IMR-90 (cell line): ENCODE measurements at regions not wholly inside any gene's neighbourhood (a gene's known extent, or its start where the extent isn't known, plus 50 kb on each side); places are given as distances from the start of the nearest gene placed in this dataset.

ENCODE experiments used
- ATAC-seq: fragments of 200-7000 bp; cut with Tn5 transposase; 2 replicates; pipeline ENCODE4 v1.9.1; 2020; ENCODE audit warnings: low read depth, mild to moderate bottlenecking, moderate library complexity
- BruUV-seq: library from RNA; stranded (reverse); fragments of 400-500 nt; replicated peaks from 2 replicates; lab custom pipeline; 2021; lab: Mats Ljungman, UMichigan
- CTCF ChIA-PET: fragments of 300-600 bp; formaldehyde crosslinking; extraction: SDS; loops from one replicate; lab custom pipeline; 2021; ENCODE audit warnings: antibody characterized with exemption; lab: Yijun Ruan, JAX
- POLR2A ChIA-PET: fragments of 300-600 bp; sonication (Branson Sonifier 250); formaldehyde crosslinking; loops from one replicate; lab custom pipeline; 2022; ENCODE audit warnings: antibody characterized with exemption; ENCODE audit not compliant: unreplicated experiment; lab: Charles Lee
- DNase-seq: peaks from one replicate; pipeline ENCODE4 v3.0.0; 2013
- H2AFZ ChIP-seq: replicated peaks from 2 replicates; pipeline ENCODE3; 2013; ENCODE audit warnings: low read length, mild to moderate bottlenecking; ENCODE audit not compliant: poor library complexity
- H2AK5ac ChIP-seq: 2 replicates; pipeline ENCODE4 v1.6.1; 2013; ENCODE audit warnings: low read depth, low read length, inconsistent platforms
- H2AK9ac ChIP-seq: replicated peaks from 2 replicates; pipeline ENCODE3; 2013; ENCODE audit warnings: mild to moderate bottlenecking, low read depth, low read length, moderate library complexity; ENCODE audit not compliant: poor library complexity
- H2BK120ac ChIP-seq: 2 replicates; pipeline ENCODE4 v1.6.1; 2013; ENCODE audit warnings: low read depth, low read length, inconsistent platforms
- H2BK15ac ChIP-seq: 3 replicates; pipeline ENCODE4 v1.6.1; 2013; ENCODE audit warnings: low read depth, low read length, inconsistent platforms
- H2BK20ac ChIP-seq: 2 replicates; pipeline ENCODE4 v1.6.1; 2013; ENCODE audit warnings: low read depth, mild to moderate bottlenecking, inconsistent platforms, low read length, moderate library complexity
- H2BK5ac ChIP-seq: 2 replicates; pipeline ENCODE4 v1.6.1; 2013; ENCODE audit warnings: mild to moderate bottlenecking, low read depth, low read length, inconsistent platforms; ENCODE audit not compliant: poor library complexity, severe bottlenecking
- H3K14ac ChIP-seq: replicated peaks from 2 replicates; pipeline ENCODE4 v1.6.1; 2013; ENCODE audit warnings: low read depth, low read length, inconsistent platforms
- H3K18ac ChIP-seq: 2 replicates; pipeline ENCODE4 v1.6.1; 2013; ENCODE audit warnings: low read depth, low read length, control low read depth
- H3K23ac ChIP-seq: 2 replicates; pipeline ENCODE4 v1.6.1; 2013; ENCODE audit warnings: low read depth, low read length, inconsistent platforms
- H3K27ac ChIP-seq: 2 replicates; pipeline ENCODE4 v1.5.1; 2013; ENCODE audit warnings: mild to moderate bottlenecking, control low read depth, low read length; ENCODE audit not compliant: insufficient read depth
- H3K27me3 ChIP-seq: 2 replicates; pipeline ENCODE4 v1.6.1; 2013; ENCODE audit warnings: low read length; ENCODE audit not compliant: control insufficient read depth, insufficient read depth
- H3K36me3 ChIP-seq: 2 replicates; pipeline ENCODE4 v1.6.1; 2013; ENCODE audit warnings: low read length, mixed read lengths; ENCODE audit not compliant: control insufficient read depth, insufficient read depth
- H3K4ac ChIP-seq: 2 replicates; pipeline ENCODE4 v1.6.1; 2013; ENCODE audit warnings: low read depth, low read length, inconsistent platforms
- H3K4me1 ChIP-seq: 2 replicates; pipeline ENCODE4 v1.6.1; 2013; ENCODE audit warnings: low read length, mixed read lengths; ENCODE audit not compliant: control insufficient read depth, insufficient read depth
- H3K4me2 ChIP-seq: 2 replicates; pipeline ENCODE4 v1.6.1; 2013; ENCODE audit warnings: low read depth, mild to moderate bottlenecking, control low read depth, low read length, moderate library complexity
- H3K4me3 ChIP-seq: 2 replicates; pipeline ENCODE4 v1.5.1; 2013; ENCODE audit warnings: low read depth, mild to moderate bottlenecking, control low read depth, low read length, moderate library complexity; ENCODE audit not compliant: insufficient read depth
- H3K56ac ChIP-seq: 2 replicates; pipeline ENCODE4 v1.6.1; 2013; ENCODE audit warnings: low read length, inconsistent platforms; ENCODE audit not compliant: insufficient read depth; ENCODE audit errors: extremely low read depth
- H3K79me1 ChIP-seq, 2 experiments: 2 replicates each; pipeline ENCODE4 v1.6.1; 2013; ENCODE audit warnings: low read length in 2 of 2, inconsistent platforms in 1 of 2, low read depth in 1 of 2
- H3K9ac ChIP-seq: 2 replicates; pipeline ENCODE4 v1.6.1; 2013; ENCODE audit warnings: low read depth, low read length, control low read depth
- H3K9me1 ChIP-seq: 2 replicates; pipeline ENCODE4 v1.6.1; 2013; ENCODE audit warnings: low read length, inconsistent platforms; ENCODE audit not compliant: insufficient read depth
- H3K9me3 ChIP-seq: 2 replicates; pipeline ENCODE4 v1.6.1; 2013; ENCODE audit warnings: low read length; ENCODE audit not compliant: control insufficient read depth, insufficient read depth
- H4K20me1 ChIP-seq: 2 replicates; pipeline ENCODE4 v1.6.1; 2013; ENCODE audit warnings: low read length, inconsistent platforms; ENCODE audit not compliant: insufficient read depth
- H4K5ac ChIP-seq: 2 replicates; pipeline ENCODE4 v1.6.1; 2013; ENCODE audit warnings: mild to moderate bottlenecking, low read depth, low read length, control low read depth
- H4K8ac ChIP-seq, 2 experiments: 2 replicates each; pipeline ENCODE4 v1.6.1; 2013; ENCODE audit warnings: low read depth in 2 of 2, low read length in 2 of 2, control low read depth in 1 of 2, inconsistent platforms in 1 of 2
- H4K91ac ChIP-seq: 2 replicates; pipeline ENCODE4 v1.6.1; 2013; ENCODE audit warnings: low read depth, low read length, inconsistent platforms; ENCODE audit not compliant: insufficient read depth
- WGBS, 2 experiments: methylation state at CpG; one replicate each; pipeline versions ENCODE4 v1.1.5 to v1.1.7; 2013; ENCODE audit warnings: missing lambda C conversion rate in 2 of 2; ENCODE audit not compliant: insufficient read length in 1 of 2; ENCODE audit errors: extremely low coverage in 2 of 2; 5-methylcytosine and 5-hydroxymethylcytosine counted together
- dilution Hi-C: fragments of 300-500 bp; cut with HindIII; formaldehyde crosslinking; loops from one replicate; pipeline ENCODE4 v1.14.3; 2018; ENCODE audit warnings: low sequenced_read_pairs; ENCODE audit not compliant: unreplicated experiment
- in situ Hi-C: fragments of 300-500 bp; cut with MboI; formaldehyde crosslinking; loops from 3 replicates; pipeline ENCODE4 v1.14.3; 2019; ENCODE audit warnings: low sequenced_read_pairs, inconsistent platforms, mixed read lengths
- intact Hi-C: fragments of 100-400 bp; cut with micrococcal nuclease; formaldehyde crosslinking; loops from 2 replicates; pipeline ENCODE4 v1.10.0; 2022
- TF ChIP-seq, protein P1 (sequence below): fragments of 150-350 bp; IDR thresholded peaks from 2 replicates; pipeline ENCODE4 v1.6.1; 2016; ENCODE audit warnings: low read depth, mild to moderate bottlenecking, low read length, moderate library complexity, borderline replicate concordance

DNA sequence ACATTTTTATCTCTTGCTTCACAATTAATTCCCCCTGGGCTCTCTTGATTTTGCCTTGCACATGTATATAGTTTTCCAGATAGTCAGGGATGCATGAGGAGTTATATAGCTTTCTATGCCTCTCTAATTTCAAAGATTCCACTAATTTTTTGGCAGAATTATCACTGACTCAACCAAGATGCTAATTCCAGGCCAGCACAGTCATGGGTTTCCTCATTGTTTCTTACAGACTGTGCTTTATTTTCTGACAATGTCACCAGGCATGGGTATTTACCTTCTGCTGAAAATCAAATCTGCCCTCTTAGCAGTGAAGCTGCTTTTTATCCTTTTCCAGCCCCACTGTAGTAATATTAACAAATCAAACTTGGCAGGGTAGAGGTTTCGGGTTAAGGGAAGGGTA lies 1520.6 kb upstream of the CADM2 start:
- no peak overlapping the region for H3K18ac ChIP-seq
- dilution Hi-C loops, result no loop called here
- no peak overlapping the region for H4K8ac ChIP-seq
- no peaks in the 10 kb centered on the region for H3K36me3 ChIP-seq
- H2AK9ac ChIP-seq, result no peak overlapping the region
- H3K9ac ChIP-seq, result no peak overlapping the region
- H3K27ac ChIP-seq, result no peak overlapping the region
- DNase-seq (no peak), ATAC-seq (no peak)
- no TSS peak for BruUV-seq
- H3K9me3 ChIP-seq, result peaks cover 5% of the 10 kb centered on the region
- POLR2A ChIA-PET, result no interaction called here
- in situ Hi-C loops, result no loop called here
- no peak overlapping the region for H2AFZ ChIP-seq
- H3K4ac ChIP-seq, result no peak overlapping the region
- no peak overlapping the region for H3K23ac ChIP-seq
- H3K79me1 ChIP-seq, result no peaks in the 10 kb centered on the region
- TF ChIP-seq, protein P1, sequence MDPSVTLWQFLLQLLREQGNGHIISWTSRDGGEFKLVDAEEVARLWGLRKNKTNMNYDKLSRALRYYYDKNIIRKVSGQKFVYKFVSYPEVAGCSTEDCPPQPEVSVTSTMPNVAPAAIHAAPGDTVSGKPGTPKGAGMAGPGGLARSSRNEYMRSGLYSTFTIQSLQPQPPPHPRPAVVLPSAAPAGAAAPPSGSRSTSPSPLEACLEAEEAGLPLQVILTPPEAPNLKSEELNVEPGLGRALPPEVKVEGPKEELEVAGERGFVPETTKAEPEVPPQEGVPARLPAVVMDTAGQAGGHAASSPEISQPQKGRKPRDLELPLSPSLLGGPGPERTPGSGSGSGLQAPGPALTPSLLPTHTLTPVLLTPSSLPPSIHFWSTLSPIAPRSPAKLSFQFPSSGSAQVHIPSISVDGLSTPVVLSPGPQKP, result no peak
- no peak overlapping the region for H4K5ac ChIP-seq
- H2BK20ac ChIP-seq, result no peak overlapping the region
- H3K4me1 ChIP-seq, result no peaks in the 10 kb centered on the region
- CTCF ChIA-PET, result no interaction called here
- H4K91ac ChIP-seq, result no peak overlapping the region
- H2BK15ac ChIP-seq, result no peak overlapping the region
- H4K20me1 ChIP-seq, result no peaks in the 10 kb centered on the region
- no CpG with 5 or more reads among the region's 1 CpG for WGBS, 2 experiments
- no peaks in the 10 kb centered on the region for H3K27me3 ChIP-seq
- no peak overlapping the region for H3K4me3 ChIP-seq
- H2BK5ac ChIP-seq, result no peak overlapping the region
- H3K4me2 ChIP-seq, result no peak overlapping the region
- H3K56ac ChIP-seq, result no peak overlapping the region
- no peak overlapping the region for H2BK120ac ChIP-seq
- H3K14ac ChIP-seq, result no peak overlapping the region
- intact Hi-C loops, result no loop called here
- H2AK5ac ChIP-seq, result no peak overlapping the region
- no peaks in the 10 kb centered on the region for H3K9me1 ChIP-seq
